ENCODE measurements at regions not wholly inside any gene's neighbourhood (a gene's known extent, or its start where the extent isn't known, plus 50 kb on each side); places are given as distances from the start of the nearest gene placed in this dataset.

GRCh38 chr7:54701982-54702381, 57.0 kb downstream of the SEC61G start:
- TF ChIP-seq EZH2 (IDR thresholded peaks at IDR 0.05; ENCODE audit: low read depth, low read length, severe bottlenecking) (no peak), EP300 (IDR thresholded peaks at IDR 0.05; ENCODE audit: borderline replicate concordance in 1 of 2, low read depth in 2 of 2, low read length in 2 of 2) (no peak), SUZ12 (IDR thresholded peaks at IDR 0.05; ENCODE audit: low read length) (no peak), CTCF (IDR thresholded peaks at IDR 0.05; ENCODE audit: control extremely low read depth in 1 of 3, insufficient read depth in 1 of 3, low read depth in 1 of 3, low read length in 3 of 3) (peak in 2 of 3 experiments; percentile 3 to 11; a peak in 2 of 4 replicates), HDAC2 (IDR thresholded peaks at IDR 0.05; ENCODE audit: borderline replicate concordance in 1 of 2, low read depth in 2 of 2, low read length in 2 of 2) (no peak), BRCA1 (IDR thresholded peaks at IDR 0.05; ENCODE audit: low read depth, low read length) (no peak), POLR2A (IDR thresholded peaks at IDR 0.05; ENCODE audit: control extremely low read depth in 1 of 2, low read depth in 2 of 2, low read length in 2 of 2) (no peak), SP1 (IDR thresholded peaks at IDR 0.05; ENCODE audit: low read depth, low read length) (no peak), CEBPB (IDR thresholded peaks at IDR 0.05; ENCODE audit: low read depth, low read length) (no peak), SIRT6 (IDR thresholded peaks at IDR 0.05; ENCODE audit: low read length) (no peak), POLR2AphosphoS5 (IDR thresholded peaks at IDR 0.05; ENCODE audit: low read depth, low read length) (no peak), TAF1 (IDR thresholded peaks at IDR 0.05; ENCODE audit: low read depth, low read length) (no peak)
